Activated naive CD4-positive, alpha-beta T cell treated with anti-CD3 and anti-CD28 coated beads, Interleukin-2, amount 50 U/mL, for 24 hours (primary cell): ENCODE measurements at regions not wholly inside any gene's neighbourhood (a gene's known extent, or its start where the extent isn't known, plus 50 kb on each side); places are given as distances from the start of the nearest gene placed in this dataset.

Experiments
- H3K27ac Mint-ChIP-seq: one replicate; pipeline ENCODE4 v1.8.0; 2021; ENCODE audit warnings: mild to moderate bottlenecking, mixed read lengths
- H3K27me3 Mint-ChIP-seq: one replicate; pipeline ENCODE4 v1.8.0; 2021; ENCODE audit warnings: mixed read lengths
- H3K36me3 Mint-ChIP-seq: one replicate; pipeline ENCODE4 v1.8.0; 2021; ENCODE audit warnings: mixed read lengths
- H3K4me1 Mint-ChIP-seq: one replicate; pipeline ENCODE4 v1.8.0; 2021; ENCODE audit warnings: mixed read lengths
- H3K4me3 Mint-ChIP-seq: one replicate; pipeline ENCODE4 v1.8.0; 2021; ENCODE audit warnings: mild to moderate bottlenecking, mixed read lengths
- H3K9me3 Mint-ChIP-seq: one replicate; pipeline ENCODE4 v1.8.0; 2021; ENCODE audit warnings: mixed read lengths

DNA sequence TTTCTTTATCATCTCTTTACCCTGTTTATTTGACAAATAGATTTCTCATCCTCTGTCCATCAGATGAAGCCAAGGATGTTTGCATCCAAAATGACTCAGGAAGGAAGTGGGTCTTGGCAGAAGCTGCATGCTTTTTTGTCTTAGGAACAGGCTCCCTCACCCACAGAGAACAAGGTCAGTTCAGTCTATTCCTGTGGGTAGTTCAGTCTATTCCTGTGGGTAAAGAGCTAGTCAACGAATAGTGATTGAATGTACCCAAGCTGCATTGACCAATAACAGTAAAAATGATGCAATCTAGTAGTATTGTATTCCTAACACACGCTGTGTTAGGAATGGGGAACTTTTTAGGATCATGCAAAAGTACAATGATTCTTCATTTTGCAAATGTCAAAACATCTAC, 290.8 kb upstream of the TANK start:
- Mint-ChIP-seq H3K4me3 (no peak overlapping the region), H3K27ac (no peak overlapping the region), H3K36me3 (no peaks in the 10 kb centered on the region), H3K9me3 (no peaks in the 10 kb centered on the region), H3K4me1 (no peaks in the 10 kb centered on the region), H3K27me3 (no peaks in the 10 kb centered on the region)

DNA sequence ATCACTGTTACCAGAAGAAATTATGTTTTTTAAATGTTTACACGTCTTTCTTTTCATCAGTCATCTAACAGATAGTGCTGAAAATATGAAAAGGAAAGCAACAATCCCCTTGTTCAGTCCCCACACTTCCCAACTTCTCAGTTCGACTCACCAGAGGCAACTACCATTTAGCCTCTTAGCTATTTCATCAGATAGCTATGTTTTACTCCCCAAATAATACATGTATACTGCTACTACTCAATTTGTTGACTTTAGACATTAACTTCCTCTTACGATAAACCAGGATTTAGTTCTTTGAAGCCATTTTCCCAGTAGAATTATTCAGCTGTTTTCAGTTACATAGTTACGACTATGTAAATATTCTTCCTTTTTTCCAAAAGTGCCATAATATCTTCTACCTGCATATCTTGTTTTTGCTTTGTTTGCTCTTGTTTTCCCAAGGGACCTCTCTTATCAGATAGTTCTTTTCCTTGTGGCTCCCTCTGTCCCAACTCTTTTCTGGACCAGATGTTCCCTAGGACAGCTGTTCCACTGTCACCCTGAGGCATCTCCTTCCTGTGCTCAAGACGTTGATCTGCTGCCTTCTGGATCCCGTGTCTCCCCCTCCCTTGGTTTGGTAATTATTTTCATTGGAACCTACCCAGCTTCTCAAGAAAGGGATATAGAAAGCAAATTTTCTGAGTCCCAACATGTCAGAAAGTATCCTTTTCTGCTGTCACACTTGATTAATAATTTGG, 289.3 kb upstream of the TANK start:
- H3K4me1 Mint-ChIP-seq = no peaks in the 10 kb centered on the region

DNA sequence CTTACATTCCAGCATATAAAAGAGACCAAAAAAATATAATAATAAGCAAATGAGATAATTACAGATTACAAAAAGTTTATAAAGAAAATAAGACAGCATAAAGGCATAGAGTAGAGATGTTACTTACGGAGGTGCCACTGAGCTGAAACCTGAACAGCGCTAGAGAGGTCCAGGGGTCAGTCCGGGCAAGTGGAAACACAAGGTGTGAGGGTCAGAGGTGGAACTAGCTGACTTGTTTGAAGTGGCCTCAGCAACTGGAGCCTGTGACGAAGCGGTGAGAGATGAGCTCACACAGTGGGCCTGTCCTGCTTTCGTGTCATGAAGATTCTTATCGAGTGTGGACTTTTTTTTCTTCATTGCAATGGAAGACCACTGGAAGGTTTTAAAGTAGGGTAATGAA, 288.3 kb upstream of the TANK start:
- H3K36me3 Mint-ChIP-seq = no peaks in the 10 kb centered on the region
- no peak overlapping the region for H3K27ac Mint-ChIP-seq
- no peak overlapping the region for H3K4me3 Mint-ChIP-seq
- no peaks in the 10 kb centered on the region for H3K27me3 Mint-ChIP-seq
- H3K4me1 Mint-ChIP-seq = no peaks in the 10 kb centered on the region
- no peaks in the 10 kb centered on the region for H3K9me3 Mint-ChIP-seq

More for the DNA sequence above, 289.3 kb upstream of the TANK start:
- no peaks in the 10 kb centered on the region for H3K36me3 Mint-ChIP-seq
- no peaks in the 10 kb centered on the region for H3K9me3 Mint-ChIP-seq
- no peak overlapping the region for H3K4me3 Mint-ChIP-seq
- H3K27me3 Mint-ChIP-seq = no peaks in the 10 kb centered on the region
- no peak overlapping the region for H3K27ac Mint-ChIP-seq

DNA sequence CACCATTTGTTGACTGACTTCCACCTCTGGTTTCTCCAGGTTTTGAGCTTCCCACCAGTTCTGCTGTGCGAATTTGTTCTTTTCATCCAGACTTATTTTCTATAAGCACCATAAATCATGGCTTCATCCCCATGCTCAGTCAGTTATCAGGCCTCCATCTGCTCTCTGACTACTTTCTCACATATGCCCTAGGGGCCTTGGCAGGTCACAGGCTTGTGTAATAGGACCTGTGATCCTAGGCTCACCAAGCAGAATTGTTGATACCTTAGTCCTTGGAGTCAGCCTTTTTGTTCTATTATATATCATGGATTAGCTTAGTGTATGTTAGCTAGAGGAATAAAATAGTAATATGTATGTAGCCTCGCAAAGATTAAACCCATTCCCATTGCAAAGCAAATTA, 284.2 kb upstream of the TANK start:
- Mint-ChIP-seq H3K27me3 (no peaks in the 10 kb centered on the region), H3K4me3 (no peak overlapping the region)

DNA sequence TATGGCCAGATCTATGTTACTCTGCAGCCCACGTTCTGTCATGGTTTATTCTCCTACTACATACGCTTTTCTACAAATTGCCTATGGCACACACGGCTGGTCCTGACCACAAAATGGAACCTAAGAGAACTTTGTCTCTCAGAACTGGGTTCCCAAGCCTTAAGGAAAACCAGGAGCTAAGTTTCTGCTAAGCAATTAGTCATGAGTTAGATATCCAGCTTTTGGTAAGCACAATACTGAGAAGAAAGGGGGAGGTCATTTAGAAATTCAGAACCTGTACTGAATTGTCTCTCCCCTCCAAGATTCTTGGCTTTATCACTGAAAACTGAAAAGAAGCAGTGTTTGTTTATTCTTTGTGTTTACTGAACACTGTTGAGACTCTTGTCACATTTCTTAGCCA, 283.5 kb upstream of the TANK start:
- Mint-ChIP-seq H3K36me3 (no peaks in the 10 kb centered on the region), H3K4me3 (no peak overlapping the region)

More for the DNA sequence above, 284.2 kb upstream of the TANK start:
- no peaks in the 10 kb centered on the region for H3K36me3 Mint-ChIP-seq
- H3K4me1 Mint-ChIP-seq = no peaks in the 10 kb centered on the region
- no peak overlapping the region for H3K27ac Mint-ChIP-seq
- no peaks in the 10 kb centered on the region for H3K9me3 Mint-ChIP-seq

DNA sequence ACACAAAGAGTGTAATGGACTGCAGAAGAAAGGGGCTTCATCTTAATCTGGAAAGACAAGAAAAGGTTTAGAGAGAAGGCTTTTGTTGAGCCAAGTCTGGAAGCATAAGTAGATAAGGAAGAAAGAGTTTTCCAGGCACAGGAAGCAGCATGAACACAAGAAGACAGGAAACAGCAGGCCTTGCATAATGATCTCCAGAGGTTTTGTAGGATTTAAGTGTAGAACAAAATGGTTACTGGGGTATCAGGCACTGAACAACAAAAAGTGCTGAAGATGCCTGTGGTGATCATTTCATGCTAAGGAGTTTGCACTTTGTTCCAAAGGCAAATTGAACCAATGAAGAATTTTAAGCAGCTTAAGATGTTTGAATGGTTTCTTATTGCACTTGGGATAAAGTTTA, 281.6 kb upstream of the TANK start:
- Mint-ChIP-seq H3K27me3 (no peaks in the 10 kb centered on the region), H3K9me3 (no peaks in the 10 kb centered on the region), H3K4me1 (no peaks in the 10 kb centered on the region), H3K27ac (no peak overlapping the region), H3K4me3 (no peak overlapping the region), H3K36me3 (no peaks in the 10 kb centered on the region)

More for the DNA sequence above, 283.5 kb upstream of the TANK start:
- H3K9me3 Mint-ChIP-seq = no peaks in the 10 kb centered on the region
- H3K4me1 Mint-ChIP-seq = no peaks in the 10 kb centered on the region
- no peaks in the 10 kb centered on the region for H3K27me3 Mint-ChIP-seq
- no peak overlapping the region for H3K27ac Mint-ChIP-seq

DNA sequence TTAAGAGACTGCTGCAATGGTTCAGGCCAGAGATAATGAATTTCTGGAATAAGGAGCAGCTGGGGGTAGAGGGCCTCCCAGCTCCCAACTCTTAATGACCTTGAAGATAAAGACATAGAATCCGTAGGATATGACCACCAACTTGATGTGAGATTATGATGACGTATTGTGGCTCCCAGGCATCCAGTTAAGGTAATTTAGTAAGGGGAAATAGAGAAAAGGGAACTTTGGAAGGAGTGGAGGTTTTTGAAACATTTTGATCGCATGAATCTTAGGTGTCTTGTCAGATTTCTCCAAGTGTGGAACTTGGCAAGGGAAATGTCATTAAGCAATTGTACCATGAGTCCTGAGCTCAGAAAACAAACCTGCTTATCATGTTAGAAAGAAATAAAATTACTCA, 277.3 kb upstream of the TANK start:
- Mint-ChIP-seq H3K27ac (no peak overlapping the region), H3K4me3 (no peak overlapping the region), H3K9me3 (no peaks in the 10 kb centered on the region), H3K27me3 (no peaks in the 10 kb centered on the region), H3K4me1 (no peaks in the 10 kb centered on the region), H3K36me3 (no peaks in the 10 kb centered on the region)

DNA sequence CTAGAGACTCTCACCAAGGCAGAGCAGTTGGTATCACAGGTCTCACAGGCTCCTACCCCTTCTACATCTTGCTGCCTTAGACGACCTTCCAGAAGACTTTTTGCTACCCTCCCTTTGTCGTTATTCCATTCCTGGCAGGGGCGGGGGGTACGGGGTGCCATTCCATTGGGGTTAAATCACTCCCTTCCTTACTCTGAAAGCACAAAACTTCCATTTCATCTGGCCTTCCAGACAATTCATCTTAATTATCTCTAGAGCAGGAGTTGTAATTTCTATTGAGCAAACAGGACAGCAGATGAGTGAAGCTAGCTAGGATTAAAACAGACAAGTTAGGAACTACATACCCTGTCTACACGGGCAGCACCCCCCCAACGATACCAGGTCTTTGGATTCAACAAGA, 276.2 kb upstream of the TANK start:
- H3K9me3 Mint-ChIP-seq = no peaks in the 10 kb centered on the region
- no peaks in the 10 kb centered on the region for H3K4me1 Mint-ChIP-seq
- H3K4me3 Mint-ChIP-seq = no peak overlapping the region
- H3K27me3 Mint-ChIP-seq = no peaks in the 10 kb centered on the region
- H3K27ac Mint-ChIP-seq = no peak overlapping the region
- H3K36me3 Mint-ChIP-seq = no peaks in the 10 kb centered on the region

DNA sequence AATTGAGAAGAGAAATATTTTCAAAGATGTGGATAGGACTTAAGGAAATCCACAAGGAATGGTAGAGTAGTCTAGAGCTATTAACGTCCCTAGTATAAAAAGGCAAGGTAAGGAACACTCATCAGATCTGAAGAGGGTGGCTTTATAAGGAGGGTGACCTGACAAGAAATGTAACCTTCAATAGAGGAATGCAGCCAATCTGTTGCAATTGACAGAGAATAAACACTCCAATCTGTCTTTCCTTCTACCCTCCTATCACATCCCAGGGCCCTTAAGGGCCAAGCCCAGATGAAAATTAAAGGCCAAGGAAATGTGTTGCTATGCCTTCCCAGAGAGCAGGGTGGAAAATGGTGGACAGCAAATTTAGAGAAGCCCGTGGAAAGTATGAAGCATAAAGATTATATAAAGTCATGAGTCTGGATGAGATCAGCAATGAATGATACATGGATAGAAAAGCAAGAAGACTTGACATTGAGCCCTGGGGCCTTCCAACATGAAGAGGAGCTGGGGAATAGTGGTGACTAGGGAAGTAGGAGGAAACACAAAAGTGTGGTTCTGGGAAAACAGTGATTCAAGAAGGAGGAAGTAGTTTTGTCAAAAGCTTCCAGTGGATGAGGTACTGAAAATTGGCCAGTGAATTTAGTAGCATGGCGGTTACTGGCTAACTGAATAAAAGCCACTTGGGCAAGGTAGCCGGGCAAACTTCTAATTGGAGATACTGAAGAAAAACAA, 270.6 kb upstream of the TANK start:
- no peak overlapping the region for H3K27ac Mint-ChIP-seq
- no peaks in the 10 kb centered on the region for H3K9me3 Mint-ChIP-seq
- no peak overlapping the region for H3K4me3 Mint-ChIP-seq
- H3K4me1 Mint-ChIP-seq = no peaks in the 10 kb centered on the region
- H3K27me3 Mint-ChIP-seq = no peaks in the 10 kb centered on the region
- H3K36me3 Mint-ChIP-seq = no peaks in the 10 kb centered on the region

DNA sequence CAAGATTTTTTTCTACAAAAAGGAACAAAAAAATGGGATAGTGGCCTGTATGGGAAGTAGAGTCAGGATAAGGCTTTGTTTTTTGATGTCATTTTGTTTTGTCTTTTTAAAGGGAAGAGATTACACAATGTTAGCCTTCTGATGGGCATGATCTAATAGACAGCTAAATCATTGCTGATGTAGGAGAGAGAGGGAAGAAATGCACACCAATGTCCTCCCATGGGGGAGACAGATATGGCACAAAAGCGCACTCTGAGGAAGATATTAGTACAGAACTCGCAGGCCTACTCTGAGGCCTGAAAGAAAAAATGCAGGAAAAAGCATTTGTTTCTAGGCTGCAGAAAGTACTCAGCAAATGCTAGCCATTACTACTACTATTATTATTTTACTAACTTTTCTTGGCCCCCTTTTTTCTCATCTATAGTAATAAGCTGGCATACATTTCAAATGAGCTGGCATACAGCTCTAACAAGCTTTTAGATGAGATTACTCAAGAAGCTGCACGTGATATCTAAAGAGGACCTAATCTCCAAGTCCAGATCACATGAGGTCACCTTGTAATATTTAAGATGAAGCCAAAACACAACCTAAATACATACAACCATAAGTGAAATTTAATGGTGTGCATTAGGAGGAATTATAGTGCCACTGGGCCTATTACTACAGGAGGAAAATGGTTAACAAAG, 269.4 kb upstream of the TANK start:
- Mint-ChIP-seq H3K36me3 (no peaks in the 10 kb centered on the region), H3K27me3 (no peaks in the 10 kb centered on the region), H3K4me1 (no peaks in the 10 kb centered on the region), H3K9me3 (no peaks in the 10 kb centered on the region), H3K27ac (no peak overlapping the region), H3K4me3 (no peak overlapping the region)

DNA sequence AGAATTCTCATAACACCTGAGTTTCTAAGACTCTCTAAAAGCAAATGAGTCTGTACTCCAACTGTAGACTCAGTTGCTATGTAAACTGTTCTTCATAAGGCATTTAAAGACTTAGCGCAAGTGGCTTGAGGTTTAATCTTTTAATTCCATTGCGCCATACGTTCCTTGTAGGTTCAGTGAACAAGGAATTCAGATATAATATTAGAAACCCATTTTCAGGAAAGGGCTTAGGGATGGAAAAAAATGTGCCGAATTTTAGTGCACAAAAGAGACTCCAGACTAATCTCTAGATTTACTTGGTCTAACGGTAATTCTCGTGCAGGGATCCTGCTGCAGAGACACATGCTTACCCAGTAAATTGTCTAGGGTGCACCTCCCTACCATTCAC, 268.9 kb upstream of the TANK start:
- no peaks in the 10 kb centered on the region for H3K9me3 Mint-ChIP-seq
- no peak overlapping the region for H3K27ac Mint-ChIP-seq
- H3K36me3 Mint-ChIP-seq = no peaks in the 10 kb centered on the region
- H3K4me3 Mint-ChIP-seq = no peak overlapping the region
- H3K27me3 Mint-ChIP-seq = no peaks in the 10 kb centered on the region
- H3K4me1 Mint-ChIP-seq = no peaks in the 10 kb centered on the region

DNA sequence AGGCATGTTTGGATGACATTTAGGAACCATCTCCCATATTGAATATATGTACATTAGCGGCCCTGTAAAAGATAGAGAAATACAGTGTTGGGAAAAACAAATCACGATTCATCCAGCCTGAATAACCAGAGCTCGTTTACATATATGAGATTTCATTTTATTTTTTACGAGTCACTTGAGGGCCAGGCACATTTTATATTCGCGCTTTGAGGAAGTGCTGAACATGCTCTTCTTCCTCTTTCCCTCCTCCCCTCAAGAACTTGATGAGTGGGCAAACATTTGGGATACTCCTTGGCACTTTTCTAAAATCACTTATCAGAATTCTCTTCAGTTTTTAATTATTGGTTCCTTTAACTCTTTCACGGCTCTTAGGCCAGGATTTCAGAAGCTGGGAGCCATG, 268.0 kb upstream of the TANK start:
- no peak overlapping the region for H3K27ac Mint-ChIP-seq
- no peaks in the 10 kb centered on the region for H3K36me3 Mint-ChIP-seq
- no peaks in the 10 kb centered on the region for H3K4me1 Mint-ChIP-seq
- no peak overlapping the region for H3K4me3 Mint-ChIP-seq
- no peaks in the 10 kb centered on the region for H3K27me3 Mint-ChIP-seq
- H3K9me3 Mint-ChIP-seq = no peaks in the 10 kb centered on the region

DNA sequence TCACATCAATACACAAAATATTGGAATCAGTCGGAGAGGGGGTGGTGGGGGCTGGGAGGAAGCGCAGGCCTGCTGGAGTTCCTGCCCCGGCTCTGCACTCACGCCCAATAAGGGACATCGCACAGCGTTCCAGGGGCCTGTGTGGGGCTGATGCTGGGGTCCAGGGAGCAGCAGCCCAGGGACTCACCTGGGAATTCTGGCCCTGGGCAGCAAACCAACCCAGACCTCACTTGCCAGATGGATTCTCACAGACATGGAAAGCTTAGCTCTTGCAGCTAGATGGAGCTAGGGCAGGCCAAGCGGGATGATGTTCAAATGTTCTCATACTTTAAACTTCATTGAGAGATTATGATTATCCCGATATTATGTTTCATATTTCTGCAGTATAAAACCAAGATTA, 266.6 kb upstream of the TANK start:
- Mint-ChIP-seq H3K4me3 (no peak overlapping the region), H3K27me3 (no peaks in the 10 kb centered on the region), H3K4me1 (no peaks in the 10 kb centered on the region), H3K27ac (no peak overlapping the region), H3K36me3 (no peaks in the 10 kb centered on the region), H3K9me3 (no peaks in the 10 kb centered on the region)

DNA sequence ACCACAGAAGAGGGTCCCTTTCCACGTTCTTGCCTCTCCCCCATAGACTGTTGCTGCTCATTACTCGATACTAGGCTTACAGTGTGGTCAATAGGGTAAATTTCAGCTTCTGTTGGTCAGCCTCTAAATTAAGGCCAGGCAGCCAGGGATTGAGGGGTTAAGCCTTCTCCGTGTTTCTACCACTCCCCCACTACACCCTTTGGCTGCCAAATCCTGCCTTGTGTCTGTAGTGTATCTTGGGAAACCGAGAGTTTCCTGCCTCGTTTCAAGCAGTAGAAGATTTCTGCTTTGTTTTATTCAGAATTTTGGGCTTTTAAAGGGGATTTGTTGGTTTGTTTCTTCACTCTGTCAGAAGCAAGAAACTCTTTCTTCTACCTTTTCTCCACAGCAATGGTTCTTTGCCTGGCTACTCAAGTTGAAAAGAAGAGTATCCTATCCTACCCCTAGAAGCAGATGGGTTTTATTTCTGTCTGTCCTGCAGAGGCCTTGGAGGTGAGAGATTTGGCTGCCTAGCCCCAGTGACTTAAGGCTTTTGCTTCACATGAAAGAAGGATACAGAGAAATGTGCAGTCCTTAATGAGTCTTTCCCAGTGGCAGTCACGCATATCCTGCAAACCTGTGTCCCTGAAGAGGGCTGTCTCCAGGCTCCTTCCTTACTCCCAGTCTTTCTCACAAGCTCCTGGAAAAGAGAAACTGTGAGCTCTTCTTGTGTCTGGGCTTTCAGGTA, 261.5 kb upstream of the TANK start:
- H3K27ac Mint-ChIP-seq = no peak overlapping the region
- peaks cover 2% of the 10 kb centered on the region for H3K27me3 Mint-ChIP-seq
- no peaks in the 10 kb centered on the region for H3K4me1 Mint-ChIP-seq
- no peaks in the 10 kb centered on the region for H3K36me3 Mint-ChIP-seq
- H3K4me3 Mint-ChIP-seq = no peak overlapping the region
- no peaks in the 10 kb centered on the region for H3K9me3 Mint-ChIP-seq

DNA sequence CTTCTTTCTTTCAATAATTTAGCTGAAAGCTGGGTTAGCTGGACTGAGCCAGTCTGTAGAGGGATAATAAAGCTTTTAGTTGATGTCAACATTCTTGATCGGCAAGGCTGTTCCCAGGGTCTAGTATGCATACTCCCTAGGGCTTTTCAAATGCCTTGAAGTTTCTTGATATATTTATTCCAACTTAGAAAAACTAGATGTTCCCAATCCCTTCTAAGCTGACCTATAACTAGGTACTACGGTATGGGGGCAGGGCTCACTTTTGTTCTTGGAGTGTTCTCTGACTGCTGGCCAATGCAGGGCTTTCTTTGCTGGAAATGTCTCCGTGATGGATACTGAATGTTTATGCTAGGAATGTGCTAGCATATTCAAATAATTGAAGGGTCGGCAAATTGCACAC, 258.6 kb upstream of the TANK start:
- H3K9me3 Mint-ChIP-seq = no peaks in the 10 kb centered on the region
- no peaks in the 10 kb centered on the region for H3K36me3 Mint-ChIP-seq
- no peaks in the 10 kb centered on the region for H3K4me1 Mint-ChIP-seq
- H3K4me3 Mint-ChIP-seq = no peak overlapping the region
- no peak overlapping the region for H3K27ac Mint-ChIP-seq
- H3K27me3 Mint-ChIP-seq = peaks cover 2% of the 10 kb centered on the region

DNA sequence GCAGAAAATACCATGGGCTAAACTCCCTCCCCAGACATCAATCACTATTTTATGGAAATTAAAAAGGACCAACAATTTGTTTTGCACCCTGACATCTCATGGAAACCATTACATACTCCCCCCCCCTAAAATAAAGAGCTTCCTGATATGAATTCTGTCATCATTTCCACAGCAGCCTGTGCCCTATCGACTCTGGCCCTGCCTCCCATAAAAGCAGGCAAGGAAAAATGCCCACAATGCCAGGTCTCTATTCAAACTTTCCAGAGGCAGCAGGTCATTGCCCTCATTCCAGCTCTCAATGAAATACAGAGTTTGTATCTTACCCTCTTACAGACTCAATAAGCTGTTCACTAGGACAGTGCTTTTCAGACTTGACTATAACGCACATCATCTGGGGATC, 254.4 kb upstream of the TANK start:
- Mint-ChIP-seq H3K36me3 (no peaks in the 10 kb centered on the region), H3K27me3 (no peaks in the 10 kb centered on the region), H3K27ac (no peak overlapping the region), H3K4me1 (no peaks in the 10 kb centered on the region), H3K9me3 (no peaks in the 10 kb centered on the region), H3K4me3 (no peak overlapping the region)
